Fibroblast of villous mesenchyme (primary cell): ENCODE measurements at regions not wholly inside any gene's neighbourhood (a gene's known extent, or its start where the extent isn't known, plus 50 kb on each side); places are given as distances from the start of the nearest gene placed in this dataset.

Experiments
- DNase-seq: peaks from one replicate; pipeline ENCODE4 v3.0.0-alpha.2; 2010; ENCODE audit warnings: low read depth
- H3K4me3 ChIP-seq: 2 replicates; pipeline ENCODE4 v1.5.1; 2011; ENCODE audit warnings: low read depth, mild to moderate bottlenecking, low read length
- TF ChIP-seq, protein P1 (sequence below): IDR thresholded peaks from 2 replicates; pipeline ENCODE4 v1.5.1; 2012; ENCODE audit warnings: low read depth, mild to moderate bottlenecking, low read length; ENCODE audit not compliant: insufficient read depth

DNA sequence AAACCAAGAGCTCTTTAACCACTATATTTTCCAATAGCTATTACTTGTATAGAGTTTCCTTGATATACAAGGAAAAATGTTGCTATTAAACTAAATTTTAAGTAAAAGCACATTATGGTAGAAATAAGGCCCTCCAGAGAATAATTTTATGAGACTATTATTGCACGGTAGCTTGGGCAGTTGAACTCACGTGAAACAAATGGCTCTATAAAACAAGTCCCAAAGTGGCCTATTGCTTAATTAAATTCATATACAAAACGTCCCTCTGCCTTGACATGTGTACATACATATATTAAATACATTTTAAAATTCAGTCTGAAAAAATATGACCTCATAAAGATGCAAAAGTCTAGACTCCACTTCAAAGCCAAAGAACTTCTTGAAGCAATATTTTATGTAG, 582.2 kb downstream of the CENPC start:
- H3K4me3 ChIP-seq = no peak overlapping the region
- no peak for DNase-seq
- TF ChIP-seq, protein P1, sequence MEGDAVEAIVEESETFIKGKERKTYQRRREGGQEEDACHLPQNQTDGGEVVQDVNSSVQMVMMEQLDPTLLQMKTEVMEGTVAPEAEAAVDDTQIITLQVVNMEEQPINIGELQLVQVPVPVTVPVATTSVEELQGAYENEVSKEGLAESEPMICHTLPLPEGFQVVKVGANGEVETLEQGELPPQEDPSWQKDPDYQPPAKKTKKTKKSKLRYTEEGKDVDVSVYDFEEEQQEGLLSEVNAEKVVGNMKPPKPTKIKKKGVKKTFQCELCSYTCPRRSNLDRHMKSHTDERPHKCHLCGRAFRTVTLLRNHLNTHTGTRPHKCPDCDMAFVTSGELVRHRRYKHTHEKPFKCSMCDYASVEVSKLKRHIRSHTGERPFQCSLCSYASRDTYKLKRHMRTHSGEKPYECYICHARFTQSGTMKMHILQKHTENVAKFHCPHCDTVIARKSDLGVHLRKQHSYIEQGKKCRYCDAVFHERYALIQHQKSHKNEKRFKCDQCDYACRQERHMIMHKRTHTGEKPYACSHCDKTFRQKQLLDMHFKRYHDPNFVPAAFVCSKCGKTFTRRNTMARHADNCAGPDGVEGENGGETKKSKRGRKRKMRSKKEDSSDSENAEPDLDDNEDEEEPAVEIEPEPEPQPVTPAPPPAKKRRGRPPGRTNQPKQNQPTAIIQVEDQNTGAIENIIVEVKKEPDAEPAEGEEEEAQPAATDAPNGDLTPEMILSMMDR = no peak

DNA sequence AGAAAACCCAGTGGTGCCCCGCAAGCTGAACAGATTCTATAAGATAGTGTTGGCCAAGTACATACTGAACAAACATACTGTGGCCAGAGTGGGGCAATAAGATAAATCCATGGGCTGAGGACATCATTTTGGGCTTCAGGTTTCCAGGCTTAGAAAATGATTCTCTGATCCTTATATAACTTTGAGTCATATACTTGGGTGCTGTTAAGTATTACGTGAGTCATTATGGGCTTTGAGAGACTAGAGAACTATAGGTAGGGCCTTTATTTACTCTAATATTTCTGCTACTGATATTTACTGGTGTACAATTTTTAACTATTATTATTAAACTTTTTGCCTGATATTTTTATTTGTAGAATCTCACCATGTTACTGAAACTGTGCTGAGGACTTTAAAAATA, 586.1 kb downstream of the CENPC start:
- no peak overlapping the region for H3K4me3 ChIP-seq
- TF ChIP-seq, protein P1 = no peak
- no peak for DNase-seq

DNA sequence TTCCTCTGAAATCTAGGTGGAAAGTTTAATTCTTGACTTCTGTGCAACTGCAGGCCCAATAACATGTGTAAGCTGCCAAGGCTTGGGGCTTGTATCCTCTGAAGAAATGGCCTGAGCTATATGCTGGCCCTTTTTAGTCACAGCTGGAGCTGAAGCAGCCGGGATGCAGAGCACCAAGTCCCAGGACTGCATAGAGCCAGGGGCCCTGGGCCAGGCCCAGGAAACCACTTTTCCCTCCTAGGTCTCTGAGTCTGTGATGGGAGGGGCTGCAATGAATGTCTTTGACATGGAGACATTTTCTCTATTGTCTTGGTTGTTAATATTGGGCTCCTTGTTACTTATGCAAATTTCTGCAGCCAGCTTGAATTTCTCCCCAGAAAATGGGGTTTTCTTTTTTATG, 588.5 kb downstream of the CENPC start:
- DNase-seq = no peak
- TF ChIP-seq, protein P1 = no peak
- no peak overlapping the region for H3K4me3 ChIP-seq

DNA sequence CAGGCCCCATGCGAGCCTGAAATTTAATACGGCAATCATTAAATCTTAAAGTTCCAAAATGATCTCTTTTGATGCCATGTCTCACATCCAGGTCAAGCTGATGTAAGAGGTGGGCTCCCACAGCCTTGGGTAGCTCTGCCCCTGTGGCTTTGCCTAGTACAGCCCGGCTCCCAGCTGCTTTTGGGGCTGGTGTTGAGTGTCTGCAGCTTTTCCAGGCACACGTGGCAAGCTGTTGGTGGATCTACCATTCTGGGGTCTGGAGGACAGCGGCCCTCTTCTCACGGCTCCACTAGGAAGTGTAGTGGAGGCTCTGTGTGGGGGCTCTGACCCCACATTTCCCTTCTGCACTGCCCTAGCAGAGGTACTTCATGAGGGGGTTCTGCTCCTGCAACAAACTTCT, 588.9 kb downstream of the CENPC start:
- H3K4me3 ChIP-seq = no peak overlapping the region
- TF ChIP-seq, protein P1 = no peak
- no peak for DNase-seq

DNA sequence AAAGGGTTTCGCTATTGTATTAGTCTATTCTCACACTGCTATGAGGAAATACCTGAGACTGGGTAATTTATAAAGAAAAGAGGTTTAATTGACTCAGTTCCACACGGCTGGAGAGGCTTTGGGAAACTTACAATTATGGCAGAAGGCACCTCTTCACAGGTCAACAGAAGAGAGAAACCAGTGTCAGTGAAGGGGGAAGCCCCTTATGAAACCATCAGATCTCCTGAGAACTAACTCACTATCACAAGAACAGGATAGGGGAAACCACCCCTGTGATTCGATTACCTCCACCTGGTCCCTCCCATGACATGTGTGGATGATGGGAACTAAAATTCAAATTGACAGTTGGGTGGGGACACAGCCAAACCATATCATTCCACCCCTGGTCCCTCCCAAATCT, 589.5 kb downstream of the CENPC start:
- H3K4me3 ChIP-seq = no peak overlapping the region
- TF ChIP-seq, protein P1 = no peak
- no peak for DNase-seq

DNA sequence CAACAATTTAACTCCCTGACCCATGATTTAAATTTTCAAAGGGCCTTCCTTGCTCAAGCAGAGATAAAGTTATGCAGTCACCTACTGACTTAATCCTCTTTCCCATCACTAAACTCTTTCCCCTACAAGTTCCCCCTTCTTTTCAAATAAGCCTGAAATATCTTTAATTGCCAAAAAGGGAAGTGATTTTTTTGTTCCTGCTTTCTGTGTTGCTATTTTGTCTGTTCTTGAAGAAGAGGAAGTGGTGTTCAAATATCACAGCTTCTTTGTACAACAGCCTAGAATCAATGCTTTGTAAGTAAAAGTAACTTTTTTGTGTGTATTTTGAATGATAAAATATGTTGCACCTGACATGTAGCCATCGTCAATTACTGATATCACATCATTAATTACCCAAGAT, 595.9 kb downstream of the CENPC start:
- no peak overlapping the region for H3K4me3 ChIP-seq
- no peak for DNase-seq
- TF ChIP-seq, protein P1 = no peak

DNA sequence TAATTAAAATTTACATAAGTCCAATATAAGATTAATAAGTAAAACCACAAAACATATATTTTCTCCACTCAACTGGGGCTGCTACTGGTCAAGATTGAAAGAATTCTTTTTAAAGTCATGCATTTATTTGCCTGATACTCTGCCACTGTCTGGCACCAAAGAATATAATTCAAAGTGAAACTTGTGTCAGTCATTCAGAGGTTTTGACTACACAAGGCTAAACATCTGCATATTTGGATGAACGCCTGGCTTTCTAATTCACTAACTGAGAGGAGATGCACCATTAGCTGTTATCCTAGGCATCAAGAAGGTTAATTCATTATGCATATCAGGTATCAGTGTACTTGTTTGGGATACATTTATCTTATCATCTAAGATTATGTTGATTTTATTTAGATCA, 598.5 kb downstream of the CENPC start:
- TF ChIP-seq, protein P1 = no peak
- no peak for DNase-seq

More for the DNA sequence above, 598.5 kb downstream of the CENPC start:
- no peak overlapping the region for H3K4me3 ChIP-seq
